OCI-LY3 (cell line): ENCODE measurements at regions not wholly inside any gene's neighbourhood (a gene's known extent, or its start where the extent isn't known, plus 50 kb on each side); places are given as distances from the start of the nearest gene placed in this dataset.

Source experiments
- H2AFZ ChIP-seq: fragments of 200-600, 300-600 bp; shearing (Covaris generic); 2 replicates; pipeline ENCODE4 v1.6.0; 2014; ENCODE audit warnings: antibody characterized with exemption, low read depth, low read length
- H3K27ac ChIP-seq: fragments of 200-600, 300-600 bp; sonication (generic); 2 replicates; pipeline ENCODE4 v1.5.1; 2014; ENCODE audit warnings: mild to moderate bottlenecking, low read length, moderate library complexity, mixed read lengths
- H3K27me3 ChIP-seq: fragments of 200-600, 300-600 bp; sonication (generic); 2 replicates; pipeline ENCODE4 v1.6.1; 2014; ENCODE audit warnings: low read depth, low read length, mixed read lengths
- H3K36me3 ChIP-seq: fragments of 200-600, 300-600 bp; sonication (generic); replicated peaks from 2 replicates; pipeline ENCODE3; 2014; ENCODE audit warnings: low read depth, low read length, mixed read lengths
- H3K4me1 ChIP-seq: fragments of 300-600, 200-600 bp; sonication (generic); 2 replicates; pipeline ENCODE4 v1.6.1; 2014; ENCODE audit warnings: low read length, mixed read lengths
- H3K4me2 ChIP-seq: fragments of 200-600, 300-600 bp; sonication (generic); 2 replicates; pipeline ENCODE4 v1.6.1; 2014; ENCODE audit warnings: low read length, mixed read lengths
- H3K4me3 ChIP-seq: fragments of 300-600, 200-600 bp; sonication (generic); 2 replicates; pipeline ENCODE4 v1.5.1; 2014; ENCODE audit warnings: antibody characterized with exemption, mild to moderate bottlenecking, low read length, moderate library complexity
- H3K79me2 ChIP-seq: fragments of 300-600, 200-600 bp; shearing (Covaris generic); 2 replicates; pipeline ENCODE4 v1.6.1; 2014; ENCODE audit warnings: mild to moderate bottlenecking, low read length, mixed read lengths
- H3K9ac ChIP-seq: fragments of 300-600, 200-600 bp; shearing (Covaris generic); 2 replicates; pipeline ENCODE4 v1.6.0; 2014; ENCODE audit warnings: mild to moderate bottlenecking, low read length, moderate library complexity
- H3K9me3 ChIP-seq: fragments of 200-600, 300-600 bp; shearing (Covaris generic); 2 replicates; pipeline ENCODE4 v1.6.1; 2014; ENCODE audit warnings: low read length, mixed read lengths; ENCODE audit not compliant: insufficient read depth
- H4K20me1 ChIP-seq: fragments of 200-600, 300-600 bp; sonication (generic); 2 replicates; pipeline ENCODE4 v1.6.1; 2016; ENCODE audit warnings: low read length, mixed read lengths; ENCODE audit not compliant: insufficient read depth
- EZH2phosphoT487 ChIP-seq: fragments of 200-600 bp; shearing (Covaris generic); IDR thresholded peaks from 2 replicates; pipeline ENCODE4 v1.6.1; 2018; ENCODE audit warnings: antibody characterized with exemption, mixed run types, low read depth
- TF ChIP-seq, protein P1 (sequence below): fragments of 200-600, 300-600 bp; sonication (generic); IDR thresholded peaks from 2 replicates; pipeline ENCODE4 v1.5.1; 2014; ENCODE audit warnings: antibody characterized with exemption, low read length, low read depth

DNA sequence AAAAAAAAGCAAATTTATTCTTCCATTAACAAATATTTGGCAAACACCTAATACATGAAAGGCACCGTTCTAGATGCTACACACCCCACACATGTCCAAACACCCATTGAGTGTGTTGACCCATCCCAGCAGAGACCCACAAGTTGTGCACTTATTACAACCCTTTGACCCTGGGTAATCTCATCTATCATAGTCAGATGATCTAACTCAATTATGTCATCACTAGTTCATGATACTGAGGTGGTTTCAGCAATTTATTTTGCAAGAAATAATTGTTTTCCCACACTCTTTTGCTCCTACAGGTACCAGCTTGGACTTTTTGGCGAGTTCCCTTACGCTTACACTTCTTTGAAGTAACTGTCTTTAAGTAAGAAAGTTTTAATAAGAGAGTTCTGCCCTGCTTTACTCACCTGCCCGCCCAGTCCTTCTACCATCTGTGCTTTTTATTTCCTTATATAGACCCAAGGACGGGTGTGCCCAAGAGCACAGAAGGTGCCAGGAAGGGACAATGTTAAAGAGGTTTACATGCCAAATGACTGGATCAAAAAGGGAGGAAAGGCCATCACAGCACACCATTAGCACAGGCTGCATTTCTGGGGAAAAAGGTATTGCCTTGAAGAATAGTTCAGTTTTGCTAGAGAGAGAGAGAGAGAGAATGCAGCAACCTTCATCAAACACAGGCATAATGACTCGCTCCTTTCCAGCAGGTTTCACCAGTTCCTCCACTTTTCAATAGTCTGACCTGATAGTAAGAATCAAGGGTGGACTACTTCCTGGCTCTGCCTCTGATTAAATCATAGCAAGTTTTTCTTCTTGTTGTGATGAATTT, 54.5 kb upstream of the ATP11B start:
- TF ChIP-seq, protein P1, sequence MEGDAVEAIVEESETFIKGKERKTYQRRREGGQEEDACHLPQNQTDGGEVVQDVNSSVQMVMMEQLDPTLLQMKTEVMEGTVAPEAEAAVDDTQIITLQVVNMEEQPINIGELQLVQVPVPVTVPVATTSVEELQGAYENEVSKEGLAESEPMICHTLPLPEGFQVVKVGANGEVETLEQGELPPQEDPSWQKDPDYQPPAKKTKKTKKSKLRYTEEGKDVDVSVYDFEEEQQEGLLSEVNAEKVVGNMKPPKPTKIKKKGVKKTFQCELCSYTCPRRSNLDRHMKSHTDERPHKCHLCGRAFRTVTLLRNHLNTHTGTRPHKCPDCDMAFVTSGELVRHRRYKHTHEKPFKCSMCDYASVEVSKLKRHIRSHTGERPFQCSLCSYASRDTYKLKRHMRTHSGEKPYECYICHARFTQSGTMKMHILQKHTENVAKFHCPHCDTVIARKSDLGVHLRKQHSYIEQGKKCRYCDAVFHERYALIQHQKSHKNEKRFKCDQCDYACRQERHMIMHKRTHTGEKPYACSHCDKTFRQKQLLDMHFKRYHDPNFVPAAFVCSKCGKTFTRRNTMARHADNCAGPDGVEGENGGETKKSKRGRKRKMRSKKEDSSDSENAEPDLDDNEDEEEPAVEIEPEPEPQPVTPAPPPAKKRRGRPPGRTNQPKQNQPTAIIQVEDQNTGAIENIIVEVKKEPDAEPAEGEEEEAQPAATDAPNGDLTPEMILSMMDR: no peak
- no peak for TF ChIP-seq EZH2phosphoT487
- Histone ChIP-seq H3K4me3 (no peak overlapping the region), H3K9ac (no peak overlapping the region), H3K27me3 (peaks cover 5% of the 10 kb centered on the region; the same call in 1 of the 2 replicates), H3K79me2 (no peaks in the 10 kb centered on the region), H3K36me3 (no peaks in the 10 kb centered on the region), H4K20me1 (no peaks in the 10 kb centered on the region), H2AFZ (no peak overlapping the region), H3K4me2 (no peak overlapping the region), H3K4me1 (no peaks in the 10 kb centered on the region), H3K27ac (no peak overlapping the region), H3K9me3 (no peaks in the 10 kb centered on the region)

- Histone ChIP-seq H3K4me3 (no peak overlapping the region), H3K4me2 (no peak overlapping the region), H2AFZ (no peak overlapping the region), H3K9ac (no peak overlapping the region), H3K79me2 (no peaks in the 10 kb centered on the region), H3K4me1 (no peaks in the 10 kb centered on the region), H3K9me3 (no peaks in the 10 kb centered on the region), H3K27me3 (peaks cover 5% of the 10 kb centered on the region; the same call in 1 of the 2 replicates), H3K36me3 (no peaks in the 10 kb centered on the region), H3K27ac (no peak overlapping the region), H4K20me1 (no peaks in the 10 kb centered on the region)
- TF ChIP-seq, protein P1: no peak
- TF ChIP-seq EZH2phosphoT487: no peak
These were observed 53.7 kb upstream of the ATP11B start for GRCh38 chr3:182739619-182740018.

- no peaks in the 10 kb centered on the region for H3K36me3 ChIP-seq
- H3K4me2 ChIP-seq: no peak overlapping the region
- H3K9ac ChIP-seq: no peak overlapping the region
- no peak overlapping the region for H2AFZ ChIP-seq
- no peaks in the 10 kb centered on the region for H3K4me1 ChIP-seq
- no peaks in the 10 kb centered on the region for H3K79me2 ChIP-seq
- no peaks in the 10 kb centered on the region for H4K20me1 ChIP-seq
- H3K9me3 ChIP-seq: no peaks in the 10 kb centered on the region
- H3K27me3 ChIP-seq: peaks cover 5% of the 10 kb centered on the region; the same call in 1 of the 2 replicates
- TF ChIP-seq, protein P1: no peak
- no peak for TF ChIP-seq EZH2phosphoT487
- no peak overlapping the region for H3K27ac ChIP-seq
- no peak overlapping the region for H3K4me3 ChIP-seq
These were observed 52.6 kb upstream of the ATP11B start for GRCh38 chr3:182740710-182741109.

DNA sequence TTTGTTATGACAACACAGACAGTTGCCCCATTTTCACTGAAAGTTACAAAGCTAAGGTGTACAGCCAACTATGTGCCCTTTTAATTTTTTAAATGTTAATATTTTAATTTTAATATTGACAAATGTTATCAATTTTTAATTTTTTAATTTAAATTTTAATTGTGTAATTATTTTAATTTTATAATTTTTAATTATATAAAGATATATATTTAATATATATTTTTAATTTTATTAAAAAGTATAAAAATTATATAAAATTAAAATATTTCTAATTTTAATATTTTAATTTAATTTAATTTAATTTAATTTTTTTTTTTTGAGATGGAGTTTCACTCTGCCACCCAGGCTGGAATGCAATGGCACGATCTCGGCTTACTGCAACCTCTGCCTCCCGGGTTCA, 52.1 kb upstream of the ATP11B start:
- no peak overlapping the region for H3K9ac ChIP-seq
- H3K4me1 ChIP-seq: no peaks in the 10 kb centered on the region
- no peaks in the 10 kb centered on the region for H4K20me1 ChIP-seq
- no peak overlapping the region for H3K4me3 ChIP-seq
- no peak overlapping the region for H3K4me2 ChIP-seq
- TF ChIP-seq, protein P1: no peak
- no peaks in the 10 kb centered on the region for H3K36me3 ChIP-seq
- no peak overlapping the region for H3K27ac ChIP-seq
- H3K9me3 ChIP-seq: no peaks in the 10 kb centered on the region
- H3K27me3 ChIP-seq: peaks cover 5% of the 10 kb centered on the region; the same call in 1 of the 2 replicates
- H2AFZ ChIP-seq: no peak overlapping the region
- H3K79me2 ChIP-seq: no peaks in the 10 kb centered on the region
